HT-29 (cell line): ENCODE measurements at regions not wholly inside any gene's neighbourhood (a gene's known extent, or its start where the extent isn't known, plus 50 kb on each side); places are given as distances from the start of the nearest gene placed in this dataset.
A peak's percentile ranks its signal among the peaks of the same experiment; 100 is the strongest.
"Not testable (repeated sequence)": the region's sequence is repeated elsewhere in the genome, so short reads cannot be mapped to it uniquely, and the experiment has no call there.

ENCODE experiments used
- DNase-seq: peaks from one replicate; pipeline ENCODE4 v3.0.0-alpha.2; 2015; ENCODE audit warnings: low spot score

- DNase-seq = not testable (repeated sequence)
These were observed 858.1 kb upstream of the FOXG1 start for GRCh38 chr14:27908484-27908883.

DNA sequence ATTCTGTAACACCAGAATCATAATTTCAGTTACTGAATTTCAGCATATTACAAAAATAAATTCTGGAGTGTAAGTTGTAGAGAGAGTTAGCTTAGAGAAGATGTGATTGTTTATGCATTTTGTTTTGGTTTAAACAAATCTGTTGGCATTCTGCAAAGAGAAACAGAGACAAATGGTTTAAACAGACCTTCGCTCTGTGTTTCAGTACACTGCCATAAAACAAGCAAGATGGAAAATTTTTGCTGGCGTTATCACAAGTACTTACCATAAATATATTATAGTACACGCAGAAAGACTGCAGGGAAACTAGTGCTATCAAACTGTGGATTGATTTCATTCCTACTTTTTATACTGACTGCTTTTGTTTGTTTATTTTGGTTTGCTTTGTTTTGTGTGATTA is 850.3 kb upstream of the FOXG1 start:
- no peak for DNase-seq

GRCh38 chr14:27917896-27918295 is 848.7 kb upstream of the FOXG1 start:
- DNase-seq = no peak

- no peak for DNase-seq
These were observed 839.1 kb upstream of the FOXG1 start for GRCh38 chr14:27927519-27927918.

- no peak for DNase-seq
These were observed 836.7 kb upstream of the FOXG1 start for GRCh38 chr14:27929797-27930347.

GRCh38 chr14:27938392-27938791 is 828.2 kb upstream of the FOXG1 start:
- DNase-seq = no peak

DNA sequence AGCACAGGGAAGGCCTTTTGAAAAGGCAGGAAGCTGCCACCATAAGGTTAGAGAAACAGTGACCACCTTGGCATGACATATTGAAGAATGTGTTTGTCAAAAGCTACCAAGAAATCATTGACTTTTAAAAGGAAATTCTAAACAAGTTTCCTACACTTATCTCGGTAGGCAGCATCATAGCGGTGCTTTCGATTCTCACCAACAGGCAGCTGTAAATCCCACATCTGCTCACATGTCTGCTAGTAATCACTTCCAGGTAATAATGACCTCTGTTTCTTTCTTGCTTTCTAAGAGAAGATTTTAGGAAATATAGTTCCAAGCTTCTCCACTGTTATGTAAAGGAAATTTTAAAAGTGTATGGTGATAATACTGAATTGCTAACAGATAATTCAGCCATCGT is 821.1 kb upstream of the FOXG1 start:
- no peak for DNase-seq

DNA sequence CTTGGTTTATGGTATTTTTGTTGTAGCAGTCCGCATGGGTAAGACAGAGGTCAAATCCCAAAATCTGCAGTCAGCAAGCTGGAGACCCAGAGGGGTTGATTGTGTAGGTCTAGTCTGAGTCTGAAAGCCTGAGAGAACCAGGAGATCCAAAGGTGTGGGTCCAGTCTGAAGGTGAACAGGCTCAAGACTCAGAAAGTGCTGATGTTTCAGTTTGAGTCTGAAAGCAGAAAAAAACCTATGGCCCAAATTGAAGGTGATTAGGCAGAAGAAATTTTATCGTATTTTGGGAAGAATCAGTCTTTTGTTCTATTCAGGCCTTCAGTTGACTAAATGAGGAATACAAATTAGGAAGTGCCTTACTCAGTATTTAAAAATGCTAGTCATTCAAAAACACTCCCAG is 807.8 kb upstream of the FOXG1 start:
- DNase-seq = no peak

DNA sequence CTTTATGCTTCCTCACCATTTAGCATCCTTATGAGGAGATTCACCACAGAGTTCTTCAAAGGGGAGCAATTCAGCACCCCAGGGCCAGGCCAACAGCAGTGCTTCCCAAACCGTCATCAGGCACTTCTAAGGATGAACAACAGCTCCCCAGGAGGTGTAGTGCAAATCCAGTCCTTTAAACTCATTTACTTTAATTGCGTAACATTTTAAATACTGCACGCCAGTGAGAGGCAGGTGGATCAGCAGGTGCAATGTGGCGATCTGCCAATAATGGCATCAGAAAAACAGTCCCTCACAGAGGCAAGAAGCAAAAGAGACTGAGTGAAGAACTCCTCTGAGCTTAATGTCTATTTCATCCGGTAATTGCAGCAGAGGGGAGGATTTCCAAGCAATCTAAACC is 770.9 kb upstream of the FOXG1 start:
- DNase-seq = peak; percentile 3

DNA sequence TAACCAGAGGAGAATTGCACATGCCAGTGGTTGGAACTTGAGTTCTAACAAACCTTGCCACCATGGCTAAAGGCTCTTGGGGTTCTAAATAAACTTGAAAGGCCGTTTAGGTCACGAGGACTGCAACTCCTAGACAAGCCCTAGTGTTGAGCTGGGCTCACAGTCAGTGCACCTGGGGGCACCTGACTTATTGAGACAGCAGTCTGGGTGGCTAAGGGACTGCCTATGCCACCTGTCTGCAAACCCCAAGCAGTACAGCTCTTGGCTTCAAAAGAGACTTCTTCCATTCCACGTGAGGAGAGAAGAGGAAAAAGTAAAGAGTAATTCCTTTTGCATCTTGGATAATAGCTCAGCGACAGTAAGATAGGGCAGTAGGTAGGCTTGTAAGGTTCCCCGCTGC is 765.6 kb upstream of the FOXG1 start:
- DNase-seq = no peak

GRCh38 chr14:28012629-28013415 is 753.8 kb upstream of the FOXG1 start:
- peak; percentile 12 for DNase-seq

GRCh38 chr14:28020112-28020511 is 746.5 kb upstream of the FOXG1 start:
- DNase-seq = no peak

GRCh38 chr14:28023853-28024252 is 742.7 kb upstream of the FOXG1 start:
- DNase-seq = no peak

- no peak for DNase-seq
These were observed 714.3 kb upstream of the FOXG1 start for GRCh38 chr14:28052251-28052650.

DNA sequence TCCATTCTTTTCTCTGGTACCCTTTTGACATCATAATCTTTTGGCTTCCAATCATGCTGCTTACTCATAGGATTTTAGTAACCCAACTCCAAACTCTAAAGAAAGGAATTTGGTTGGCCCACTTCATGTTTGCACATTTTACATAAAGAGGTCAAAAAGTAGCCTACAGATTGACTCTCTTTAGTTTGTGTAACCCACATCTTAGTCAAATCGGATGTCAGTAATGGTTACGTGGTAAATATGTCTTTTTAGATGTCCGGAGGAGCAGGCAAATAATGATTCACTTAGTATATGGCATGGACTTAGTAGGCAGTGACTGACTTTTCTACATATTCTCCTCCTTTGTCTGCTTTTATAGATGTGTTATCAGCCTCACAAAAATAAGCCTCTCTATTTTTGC is 711.6 kb upstream of the FOXG1 start:
- DNase-seq = no peak

DNA sequence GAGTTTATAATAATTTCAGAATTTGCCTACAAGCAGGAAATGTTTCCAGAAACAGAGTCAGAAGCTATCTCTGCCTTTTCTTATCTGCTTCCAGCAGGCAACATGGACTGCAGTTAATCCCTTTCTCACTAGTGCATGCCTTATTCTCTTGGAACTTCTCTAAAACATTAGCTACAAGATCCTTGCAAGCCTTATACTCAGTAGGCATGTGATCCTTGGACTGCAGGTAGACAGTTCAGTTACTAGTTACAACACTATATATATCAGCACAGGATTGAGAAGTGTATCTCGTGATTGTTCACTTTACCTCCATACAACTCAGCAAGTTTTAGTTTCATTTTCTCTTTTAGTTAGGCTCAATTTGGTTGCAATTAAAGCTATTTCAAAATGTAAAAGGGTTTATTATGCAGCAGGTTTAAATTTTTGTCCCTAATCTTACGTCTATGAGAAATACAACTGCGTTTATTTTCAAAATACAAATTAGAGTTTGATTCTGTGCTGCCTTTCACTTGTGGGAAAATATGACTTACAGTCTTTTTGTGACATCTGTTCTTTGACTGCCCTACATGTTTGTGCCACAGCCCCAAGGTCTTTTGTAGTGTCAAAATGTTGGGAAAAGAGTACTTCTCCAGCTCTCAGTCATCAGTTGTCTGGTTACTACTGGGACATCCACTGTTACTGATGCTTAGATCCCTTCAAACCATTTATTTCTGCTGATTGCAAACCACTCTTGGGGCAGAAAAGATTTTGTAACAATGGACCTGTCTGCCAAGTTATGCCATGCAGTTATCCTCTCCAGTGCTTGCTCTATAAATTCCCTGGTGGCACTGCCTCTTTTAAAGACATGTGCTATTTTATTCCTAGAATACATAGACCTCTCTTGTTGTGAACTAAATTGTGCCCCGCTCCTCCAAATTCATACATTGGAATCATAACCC is 709.0 kb upstream of the FOXG1 start:
- no peak for DNase-seq

DNA sequence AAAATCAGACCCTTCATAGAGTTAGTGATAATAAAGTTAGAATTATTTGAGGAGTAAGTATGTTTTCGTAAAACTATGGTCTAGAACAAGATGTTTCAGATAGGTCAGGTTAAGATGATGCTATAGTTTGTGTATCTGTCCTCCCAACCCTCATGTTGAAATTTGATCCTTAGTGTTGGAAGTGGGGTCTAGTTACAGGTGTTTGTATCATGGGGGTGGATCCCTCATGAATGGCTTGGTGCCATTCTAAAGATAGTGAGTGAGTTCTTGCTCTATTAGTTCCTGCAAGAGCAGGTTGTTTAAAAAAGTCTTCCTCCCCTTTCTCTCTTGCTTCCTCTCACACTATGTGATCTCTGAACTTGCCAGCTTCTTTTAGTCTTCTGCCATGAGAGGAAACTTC is 707.3 kb upstream of the FOXG1 start:
- no peak for DNase-seq

GRCh38 chr14:28061006-28061405 is 705.6 kb upstream of the FOXG1 start:
- DNase-seq = no peak

- DNase-seq = no peak
These were observed 689.6 kb upstream of the FOXG1 start for GRCh38 chr14:28077021-28077420.

GRCh38 chr14:28083389-28083788 is 683.2 kb upstream of the FOXG1 start:
- DNase-seq = no peak

DNA sequence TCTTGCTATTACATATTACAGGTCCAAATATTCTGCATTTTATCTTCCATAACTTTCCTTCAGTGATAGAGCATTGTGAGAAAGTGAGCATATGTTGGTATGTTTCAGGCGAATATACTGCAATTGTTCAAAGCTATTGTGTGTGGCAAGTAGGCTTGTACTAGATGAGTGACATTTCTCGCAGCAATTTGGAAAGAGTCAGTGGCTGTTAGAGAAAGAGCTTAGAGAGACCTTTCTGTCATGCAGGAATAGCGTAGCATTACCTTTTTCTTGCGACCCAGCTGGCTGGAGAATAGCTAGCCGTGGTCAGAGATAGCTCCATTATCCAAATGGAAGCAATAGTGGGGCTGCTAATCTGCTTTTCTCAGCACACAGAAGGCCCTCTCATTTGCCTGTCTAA is 678.5 kb upstream of the FOXG1 start:
- no peak for DNase-seq

DNA sequence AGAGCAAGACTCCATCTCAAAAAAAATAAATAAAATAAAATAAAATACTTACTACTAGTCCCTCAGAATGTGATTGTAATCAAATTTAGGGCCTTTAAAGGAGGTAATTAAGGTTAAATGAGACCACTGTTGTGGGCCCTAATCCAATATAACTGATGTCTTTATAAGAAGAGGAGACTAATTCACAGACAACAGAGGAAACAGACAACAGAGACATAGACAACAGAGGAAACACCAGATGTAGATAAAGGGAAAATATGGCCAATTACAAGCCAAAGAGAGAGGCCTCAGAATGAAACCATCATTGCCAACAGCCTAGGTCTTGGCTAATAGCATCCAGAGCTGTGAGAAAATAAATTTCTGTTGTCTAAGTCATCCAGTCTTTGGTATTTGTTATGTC is 669.0 kb upstream of the FOXG1 start:
- no peak for DNase-seq

DNA sequence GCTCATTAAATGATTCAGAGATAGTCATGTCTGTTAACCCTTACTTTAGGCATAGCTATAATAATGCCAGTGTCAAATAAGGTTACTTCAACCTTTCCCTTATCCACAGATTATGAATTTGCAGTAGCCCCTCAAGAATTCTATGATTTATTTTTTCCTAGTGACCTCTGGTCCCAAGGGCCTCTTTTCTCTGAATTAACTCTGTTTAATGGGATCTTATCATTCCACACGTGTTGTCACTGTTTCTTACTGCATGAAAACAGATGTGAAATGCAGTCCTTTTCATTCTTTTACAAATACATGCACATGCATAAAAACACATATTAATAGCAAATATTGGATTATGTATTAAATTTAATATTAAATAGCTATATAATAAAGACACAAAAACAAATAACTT is 667.7 kb upstream of the FOXG1 start:
- DNase-seq = no peak
